HEK293 (cell line): ENCODE measurements at regions not wholly inside any gene's neighbourhood (a gene's known extent, or its start where the extent isn't known, plus 50 kb on each side); places are given as distances from the start of the nearest gene placed in this dataset.

Experiments
- CTCF ChIP-seq: fragments of 450-650 bp; formaldehyde crosslinking; IDR thresholded peaks from 2 replicates; pipeline ENCODE4 v1.5.1; 2016; ENCODE audit warnings: missing biosample characterization, missing genetic modification characterization
- ZNF138 ChIP-seq: fragments of 450-650 bp; formaldehyde crosslinking; IDR thresholded peaks from 2 replicates; pipeline ENCODE4 v1.5.1; 2016; ENCODE audit warnings: missing biosample characterization, missing genetic modification characterization, borderline replicate concordance
- ZNF274 ChIP-seq, 2 experiments: fragments of 200-500 bp in 1 of 2; fragments of 450-650 bp in 1 of 2; sonication (Bioruptor generic) in 1 of 2; formaldehyde crosslinking in 1 of 2; IDR thresholded peaks; 2 replicates each; pipeline versions ENCODE4 v1.5.1 to v1.6.1; 2014 to 2016; ENCODE audit warnings: borderline replicate concordance in 1 of 2, inconsistent platforms in 1 of 2, low read length in 1 of 2, missing biosample characterization in 1 of 2, missing genetic modification characterization in 1 of 2

- TF ChIP-seq CTCF (tag by site-specific recombination) (no peak), ZNF274 (IDR thresholded peaks at IDR 0.05; ENCODE audit: low read length) (no peak), ZNF274 (tag by site-specific recombination; IDR thresholded peaks at IDR 0.05; ENCODE audit: borderline replicate concordance) (no peak), ZNF138 (tag by site-specific recombination) (no peak)
Measured at GRCh38 chr14:85987907-85988306, 458.0 kb downstream of the FLRT2 start.
